WTC11 (cell line): ENCODE measurements at regions not wholly inside any gene's neighbourhood (a gene's known extent, or its start where the extent isn't known, plus 50 kb on each side); places are given as distances from the start of the nearest gene placed in this dataset.

Experiments
- ATAC-seq: fragments of 200-7000 bp; cut with Tn5 transposase; 2 replicates; pipeline ENCODE4 v1.10.0; 2021; ENCODE audit warnings: mild to moderate bottlenecking, moderate library complexity
- CTCF ChIA-PET: fragments of 300-600 bp; sonication (Branson Sonifier 250); formaldehyde crosslinking; loops from one replicate; lab custom pipeline; 2021; ENCODE audit warnings: antibody characterized with exemption; lab: Charles Lee
- POLR2A ChIA-PET: fragments of 350-600 bp; sonication (Branson Sonifier 250); formaldehyde crosslinking; loops from one replicate; lab custom pipeline; 2021; ENCODE audit warnings: antibody characterized with exemption; lab: Charles Lee
- DNase-seq: peaks from one replicate; pipeline ENCODE4 v3.0.0; 2021; ENCODE audit warnings: low spot score
- H3K27ac Mint-ChIP-seq: 2 replicates; pipeline ENCODE4 v1.8.0; 2021; ENCODE audit warnings: mixed read lengths
- H3K27me3 Mint-ChIP-seq: 2 replicates; pipeline ENCODE4 v1.8.0; 2021; ENCODE audit warnings: low read depth, mild to moderate bottlenecking, moderate library complexity, mixed read lengths
- H3K36me3 Mint-ChIP-seq: 2 replicates; pipeline ENCODE4 v1.8.0; 2021; ENCODE audit warnings: mixed read lengths
- H3K4me1 Mint-ChIP-seq: 2 replicates; pipeline ENCODE4 v1.8.0; 2022; ENCODE audit warnings: mixed read lengths
- H3K4me3 Mint-ChIP-seq: 2 replicates; pipeline ENCODE4 v1.8.0; 2021; ENCODE audit warnings: mild to moderate bottlenecking, moderate library complexity, mixed read lengths
- H3K9me3 Mint-ChIP-seq: 2 replicates; pipeline ENCODE4 v1.8.0; 2021; ENCODE audit warnings: mixed read lengths
- ATF2 ChIP-seq: sonication (generic); formaldehyde crosslinking; IDR thresholded peaks from 2 replicates; pipeline ENCODE4 v1.8.1; 2022; ENCODE audit warnings: low read depth, missing genetic modification reagents, borderline replicate concordance
- ATF3 ChIP-seq: sonication (generic); formaldehyde crosslinking; conservative IDR thresholded peaks from 2 replicates; pipeline ENCODE4 v1.8.1; 2022; ENCODE audit warnings: mild to moderate bottlenecking, missing genetic modification reagents
- ATF6 ChIP-seq: sonication (generic); formaldehyde crosslinking; IDR thresholded peaks from 2 replicates; pipeline ENCODE4 v1.8.1; 2023; ENCODE audit warnings: mild to moderate bottlenecking, missing genetic modification reagents
- CTCF ChIP-seq: fragments of 200-600 bp; IDR thresholded peaks from 2 replicates; pipeline ENCODE4 v1.8.0; 2022; ENCODE audit warnings: antibody characterized with exemption
- E2F5 ChIP-seq: sonication (generic); formaldehyde crosslinking; IDR thresholded peaks from 2 replicates; pipeline ENCODE4 v1.8.1; 2022; ENCODE audit warnings: mild to moderate bottlenecking, moderate library complexity, missing genetic modification reagents
- FOXP4 ChIP-seq: sonication (generic); formaldehyde crosslinking; IDR thresholded peaks from 2 replicates; pipeline ENCODE4 v1.8.0; 2022; ENCODE audit warnings: mild to moderate bottlenecking, missing genetic modification reagents
- MYBL2 ChIP-seq: sonication (generic); formaldehyde crosslinking; IDR thresholded peaks from 2 replicates; pipeline ENCODE4 v1.8.1; 2023; ENCODE audit warnings: mild to moderate bottlenecking, moderate library complexity, missing genetic modification reagents
- PREB ChIP-seq: sonication (generic); formaldehyde crosslinking; IDR thresholded peaks from 2 replicates; pipeline ENCODE4 v1.8.1; 2022; ENCODE audit warnings: mild to moderate bottlenecking, missing genetic modification reagents, moderate library complexity, borderline replicate concordance
- RORB ChIP-seq: fragments of 250-450 bp; sonication (Bioruptor Pico); IDR thresholded peaks from 2 replicates; pipeline ENCODE4 v1.9.0; 2021; ENCODE audit warnings: mild to moderate bottlenecking
- SMAD4 ChIP-seq: sonication (generic); formaldehyde crosslinking; IDR thresholded peaks from 2 replicates; pipeline ENCODE4 v1.8.0; 2022; ENCODE audit warnings: mild to moderate bottlenecking, missing genetic modification reagents
- SP1 ChIP-seq: sonication (generic); formaldehyde crosslinking; conservative IDR thresholded peaks from 2 replicates; pipeline ENCODE4 v1.8.1; 2022; ENCODE audit warnings: missing genetic modification reagents
- TEAD4 ChIP-seq: sonication (generic); formaldehyde crosslinking; IDR thresholded peaks from 2 replicates; pipeline ENCODE4 v1.8.0; 2022; ENCODE audit warnings: mild to moderate bottlenecking, missing genetic modification reagents
- ZBTB21 ChIP-seq: sonication (generic); formaldehyde crosslinking; IDR thresholded peaks from 2 replicates; pipeline ENCODE4 v1.8.1; 2023; ENCODE audit warnings: mild to moderate bottlenecking, missing genetic modification reagents, borderline replicate concordance
- ZMAT4 ChIP-seq: fragments of 250-450 bp; sonication (Bioruptor Pico); IDR thresholded peaks from 2 replicates; pipeline ENCODE4 v1.9.0; 2021; ENCODE audit warnings: mild to moderate bottlenecking
- ZNF121 ChIP-seq: sonication (generic); formaldehyde crosslinking; IDR thresholded peaks from 2 replicates; pipeline ENCODE4 v1.8.0; 2023; ENCODE audit warnings: missing genetic modification reagents
- ZNF219 ChIP-seq: sonication (generic); formaldehyde crosslinking; IDR thresholded peaks from 2 replicates; pipeline ENCODE4 v1.8.0; 2023; ENCODE audit warnings: missing genetic modification reagents, mild to moderate bottlenecking, borderline replicate concordance
- ZNF671 ChIP-seq: fragments of 250-450 bp; sonication (Bioruptor Pico); IDR thresholded peaks from 2 replicates; pipeline ENCODE4 v1.8.0; 2021; ENCODE audit warnings: mild to moderate bottlenecking
- ZSCAN18 ChIP-seq: fragments of 250-450 bp; sonication (Bioruptor Pico); IDR thresholded peaks from 2 replicates; pipeline ENCODE4 v2.1.2; 2022; ENCODE audit warnings: mild to moderate bottlenecking, moderate library complexity

GRCh38 chr22:49645257-49645656 is 182.4 kb downstream of the BRD1 start:
- CTCF ChIA-PET, result no interaction called here
- Mint-ChIP-seq H3K27ac (no peak overlapping the region), H3K4me1 (peaks cover 3% of the 10 kb centered on the region; the same call in 1 of the 2 replicates), H3K9me3 (peaks cover 5% of the 10 kb centered on the region; the same call in 1 of the 2 replicates), H3K27me3 (no peaks in the 10 kb centered on the region), H3K36me3 (no peaks in the 10 kb centered on the region), H3K4me3 (no peak overlapping the region)
- DNase-seq (no peak), ATAC-seq (no peak)
- POLR2A ChIA-PET, result no interaction called here
- TF ChIP-seq E2F5 (CRISPR knock-in tag) (no peak), RORB (CRISPR knock-in tag) (no peak), TEAD4 (no peak), ZNF219 (CRISPR knock-in tag) (no peak), ZNF121 (CRISPR knock-in tag) (no peak), SP1 (CRISPR knock-in tag) (no peak), ATF3 (no peak), ZNF671 (no peak), PREB (no peak), ATF2 (CRISPR knock-in tag) (no peak), ZBTB21 (CRISPR knock-in tag) (no peak), SMAD4 (CRISPR knock-in tag) (no peak), CTCF (no peak), FOXP4 (CRISPR knock-in tag) (no peak), ZSCAN18 (no peak)

- Mint-ChIP-seq H3K9me3 (peaks cover 5% of the 10 kb centered on the region; the same call in 1 of the 2 replicates), H3K4me3 (no peak overlapping the region), H3K4me1 (peaks cover 3% of the 10 kb centered on the region; the same call in 1 of the 2 replicates), H3K36me3 (no peaks in the 10 kb centered on the region), H3K27me3 (no peaks in the 10 kb centered on the region), H3K27ac (no peak overlapping the region)
- TF ChIP-seq MYBL2 (CRISPR knock-in tag) (no peak), ATF6 (no peak), ZMAT4 (CRISPR knock-in tag) (no peak)
- DNase-seq (no peak), ATAC-seq (no peak)
- ChIA-PET CTCF (no interaction called here), POLR2A (no interaction called here)
These were observed 183.7 kb downstream of the BRD1 start for GRCh38 chr22:49643998-49644397.
